Adrenal gland (tissue), 5 donors: ENCODE measurements at regions not wholly inside any gene's neighbourhood (a gene's known extent, or its start where the extent isn't known, plus 50 kb on each side); places are given as distances from the start of the nearest gene placed in this dataset.

Source experiments
- CTCF ChIP-seq, 6 experiments: fragments of 450-650 bp in 4 of 6; fragments of 200-600 bp in 2 of 6; sonication (generic) in 1 of 6; IDR thresholded peaks; 1 replicate in 5 of 6; 2 replicates in 1 of 6; pipeline versions ENCODE4 v1.5.1 to v1.8.0; 2016 to 2021; ENCODE audit warnings: antibody characterized with exemption in 6 of 6, mild to moderate bottlenecking in 2 of 6, moderate library complexity in 1 of 6
- POLR2A ChIP-seq, 2 donors: fragments of 450-650 bp; IDR thresholded peaks; one replicate each; pipeline ENCODE4 v1.6.1; 2017; ENCODE audit warnings: antibody characterized with exemption in 2 of 2, mild to moderate bottlenecking in 2 of 2, moderate library complexity in 1 of 2
- donor health status: DM: no; HTN: no; CAD: no.

- TF ChIP-seq POLR2A (IDR thresholded peaks at IDR 0.05) (no peak), CTCF (IDR thresholded peaks at IDR 0.05) (no peak)
Observed at GRCh38 chr16:77009453-77009852, 181.5 kb upstream of the MON1B start.
